ENCODE measurements at regions not wholly inside any gene's neighbourhood (a gene's known extent, or its start where the extent isn't known, plus 50 kb on each side); places are given as distances from the start of the nearest gene placed in this dataset.

DNA sequence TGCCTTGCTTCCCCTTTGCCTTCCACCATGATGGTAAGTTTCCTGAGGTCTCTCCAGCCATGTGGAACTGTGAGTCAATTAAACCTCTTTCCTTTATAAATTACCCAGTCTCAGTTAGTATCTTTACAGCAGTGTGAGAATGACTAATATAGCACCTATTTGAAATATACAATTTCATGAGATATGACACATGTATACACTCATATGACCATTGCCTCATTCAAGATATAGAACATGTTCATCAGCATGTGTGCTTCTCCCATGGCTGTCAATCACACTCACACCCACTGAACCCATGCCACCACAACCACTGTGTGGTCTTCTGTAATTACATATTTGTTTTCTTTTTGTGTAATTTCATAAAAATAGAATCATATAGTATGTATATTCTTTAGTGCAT, 599.5 kb upstream of the EPHA6 start:
- Histone ChIP-seq H3K27me3 (ENCODE audit: control insufficient read depth, insufficient read depth, low read length) (no peaks in the 10 kb centered on the region), H3K36me3 (ENCODE audit: control insufficient read depth, insufficient read depth, low read length) (no peaks in the 10 kb centered on the region), H3K4me1 (ENCODE audit: control insufficient read depth, insufficient read depth, low read length) (no peaks in the 10 kb centered on the region), H3K9me3 (ENCODE audit: control insufficient read depth, insufficient read depth, low read depth, low read length) (no peaks in the 10 kb centered on the region), H3K27ac (ENCODE audit: low read length) (no peak overlapping the region), H3K4me3 (ENCODE audit: low read depth in 2 of 2, low read length in 2 of 2) (no peak overlapping the region)
- in situ Hi-C loops (cut with HindIII; ENCODE audit: low pct_unique_long_range_greater_than_20kb, low sequenced_read_pairs) (no loop called here), intact Hi-C loops (cut with micrococcal nuclease; ENCODE audit: unreplicated experiment) (no loop called here)
- ATAC-seq (no peak), DNase-seq (ENCODE audit: low read depth, low spot score) (no peak)
- ChIA-PET POLR2A (no interaction called here), CTCF (no interaction called here)
- no peak for TF ChIP-seq CTCF (IDR thresholded peaks at IDR 0.05)
- TF ChIP-seq, protein P1, sequence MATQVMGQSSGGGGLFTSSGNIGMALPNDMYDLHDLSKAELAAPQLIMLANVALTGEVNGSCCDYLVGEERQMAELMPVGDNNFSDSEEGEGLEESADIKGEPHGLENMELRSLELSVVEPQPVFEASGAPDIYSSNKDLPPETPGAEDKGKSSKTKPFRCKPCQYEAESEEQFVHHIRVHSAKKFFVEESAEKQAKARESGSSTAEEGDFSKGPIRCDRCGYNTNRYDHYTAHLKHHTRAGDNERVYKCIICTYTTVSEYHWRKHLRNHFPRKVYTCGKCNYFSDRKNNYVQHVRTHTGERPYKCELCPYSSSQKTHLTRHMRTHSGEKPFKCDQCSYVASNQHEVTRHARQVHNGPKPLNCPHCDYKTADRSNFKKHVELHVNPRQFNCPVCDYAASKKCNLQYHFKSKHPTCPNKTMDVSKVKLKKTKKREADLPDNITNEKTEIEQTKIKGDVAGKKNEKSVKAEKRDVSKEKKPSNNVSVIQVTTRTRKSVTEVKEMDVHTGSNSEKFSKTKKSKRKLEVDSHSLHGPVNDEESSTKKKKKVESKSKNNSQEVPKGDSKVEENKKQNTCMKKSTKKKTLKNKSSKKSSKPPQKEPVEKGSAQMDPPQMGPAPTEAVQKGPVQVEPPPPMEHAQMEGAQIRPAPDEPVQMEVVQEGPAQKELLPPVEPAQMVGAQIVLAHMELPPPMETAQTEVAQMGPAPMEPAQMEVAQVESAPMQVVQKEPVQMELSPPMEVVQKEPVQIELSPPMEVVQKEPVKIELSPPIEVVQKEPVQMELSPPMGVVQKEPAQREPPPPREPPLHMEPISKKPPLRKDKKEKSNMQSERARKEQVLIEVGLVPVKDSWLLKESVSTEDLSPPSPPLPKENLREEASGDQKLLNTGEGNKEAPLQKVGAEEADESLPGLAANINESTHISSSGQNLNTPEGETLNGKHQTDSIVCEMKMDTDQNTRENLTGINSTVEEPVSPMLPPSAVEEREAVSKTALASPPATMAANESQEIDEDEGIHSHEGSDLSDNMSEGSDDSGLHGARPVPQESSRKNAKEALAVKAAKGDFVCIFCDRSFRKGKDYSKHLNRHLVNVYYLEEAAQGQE (IDR thresholded peaks at IDR 0.05; ENCODE audit: insufficient read depth in 1 of 2, low read depth in 2 of 2, low read length in 1 of 2) = no peak
- no peak for TF ChIP-seq TCF7L2 (IDR thresholded peaks at IDR 0.05; ENCODE audit: low read depth, low read length)
- TF ChIP-seq POLR2AphosphoS5 (IDR thresholded peaks at IDR 0.05; ENCODE audit: low read depth, low read length) = no peak
- no peak for TF ChIP-seq SIN3A (IDR thresholded peaks at IDR 0.05; ENCODE audit: borderline replicate concordance, insufficient read depth, low read depth, low read length)
- BruUV-seq (replicated peaks) = no TSS peak

GRCh38 chr3:96225494-96225893, 588.9 kb upstream of the EPHA6 start:
- Histone ChIP-seq H3K9me3 (ENCODE audit: control insufficient read depth, insufficient read depth, low read depth, low read length) (no peaks in the 10 kb centered on the region), H3K27me3 (ENCODE audit: control insufficient read depth, insufficient read depth, low read length) (no peaks in the 10 kb centered on the region), H3K36me3 (ENCODE audit: control insufficient read depth, insufficient read depth, low read length) (no peaks in the 10 kb centered on the region), H3K4me1 (ENCODE audit: control insufficient read depth, insufficient read depth, low read length) (no peaks in the 10 kb centered on the region), H3K27ac (ENCODE audit: low read length) (no peak overlapping the region), H3K4me3 (ENCODE audit: low read depth in 2 of 2, low read length in 2 of 2) (no peak overlapping the region)
- intact Hi-C loops (cut with micrococcal nuclease; ENCODE audit: unreplicated experiment) (no loop called here), in situ Hi-C loops (cut with HindIII; ENCODE audit: low pct_unique_long_range_greater_than_20kb, low sequenced_read_pairs) (no loop called here)
- no peak for TF ChIP-seq SIN3A (IDR thresholded peaks at IDR 0.05; ENCODE audit: borderline replicate concordance, insufficient read depth, low read depth, low read length)
- no peak for TF ChIP-seq POLR2AphosphoS5 (IDR thresholded peaks at IDR 0.05; ENCODE audit: low read depth, low read length)
- no peak for TF ChIP-seq TCF7L2 (IDR thresholded peaks at IDR 0.05; ENCODE audit: low read depth, low read length)
- TF ChIP-seq CTCF (IDR thresholded peaks at IDR 0.05) = no peak
- TF ChIP-seq, protein P1 (IDR thresholded peaks at IDR 0.05; ENCODE audit: insufficient read depth in 1 of 2, low read depth in 2 of 2, low read length in 1 of 2) = no peak
- no TSS peak for BruUV-seq (replicated peaks)
- no peak for ATAC-seq
- CTCF ChIA-PET = no interaction called here
- no peak for DNase-seq (ENCODE audit: low read depth, low spot score)
- POLR2A ChIA-PET = no interaction called here
